Mucosa of descending colon (tissue), 3 donors: ENCODE measurements at regions not wholly inside any gene's neighbourhood (a gene's known extent, or its start where the extent isn't known, plus 50 kb on each side); places are given as distances from the start of the nearest gene placed in this dataset.

Experiments used
- ATAC-seq: fragments of 200-7000 bp; cut with Tn5 transposase; one replicate; pipeline ENCODE4 v1.9.1; 2020; ENCODE audit warnings: mild to moderate bottlenecking, moderate library complexity
- DNase-seq, 3 donors: peaks; one replicate each; pipeline ENCODE4 v3.0.0-alpha.2; 2020
- H3K36me3 ChIP-seq: fragments of 200-600 bp; one replicate; pipeline ENCODE4 v1.8.0; 2021; ENCODE audit warnings: low read depth, mild to moderate bottlenecking
- H3K4me1 ChIP-seq: fragments of 200-600 bp; one replicate; pipeline ENCODE4 v1.8.0; 2021; ENCODE audit warnings: low read depth, mild to moderate bottlenecking
- H3K4me3 ChIP-seq: fragments of 200-600 bp; one replicate; pipeline ENCODE4 v1.8.0; 2021; ENCODE audit warnings: mild to moderate bottlenecking
- H3K9me3 ChIP-seq: fragments of 200-600 bp; one replicate; pipeline ENCODE4 v1.8.0; 2021; ENCODE audit warnings: mild to moderate bottlenecking
- CTCF ChIP-seq: fragments of 200-600 bp; IDR thresholded peaks from one replicate; pipeline ENCODE4 v1.8.0; 2022; ENCODE audit warnings: antibody characterized with exemption, mild to moderate bottlenecking
- intact Hi-C, 2 donors: fragments of 100-400 bp; cut with DNase I in 1 of 2; cut with micrococcal nuclease in 1 of 2; formaldehyde crosslinking; loops; one replicate each; pipeline versions ENCODE4 v1.11.0 to v1.11.1; 2022; cut with DNase I, micrococcal nuclease
- donor health status: DM: no; HTN: no; CAD: no; lungs with moderate emphysema.
- donor health status: DM: no; HTN: no; CAD: no.
- donor health status: DM: no; HTN: yes; CAD: no.

GRCh38 chr11:15750535-15751308 is 605.6 kb downstream of the SOX6 start:
- DNase-seq (no peak), ATAC-seq (no peak)
- H3K9me3 ChIP-seq = no peaks in the 10 kb centered on the region
- no peaks in the 10 kb centered on the region for H3K36me3 ChIP-seq
- no peaks in the 10 kb centered on the region for H3K4me1 ChIP-seq
- intact Hi-C loops = no loop called here
- TF ChIP-seq CTCF = no peak
- H3K4me3 ChIP-seq = no peak overlapping the region

- H3K9me3 ChIP-seq = no peaks in the 10 kb centered on the region
- no peak for ATAC-seq
- H3K4me1 ChIP-seq = no peaks in the 10 kb centered on the region
- no peak for DNase-seq
- intact Hi-C loops = no loop called here
- no peaks in the 10 kb centered on the region for H3K36me3 ChIP-seq
- no peak overlapping the region for H3K4me3 ChIP-seq
- no peak for TF ChIP-seq CTCF
Measured at GRCh38 chr11:15754221-15754620, 602.1 kb downstream of the SOX6 start.

- ATAC-seq (no peak), DNase-seq (no peak)
- Histone ChIP-seq H3K4me3 (no peak overlapping the region), H3K36me3 (no peaks in the 10 kb centered on the region), H3K4me1 (no peaks in the 10 kb centered on the region), H3K9me3 (no peaks in the 10 kb centered on the region)
- intact Hi-C loops = no loop called here
- no peak for TF ChIP-seq CTCF
Measured at GRCh38 chr11:15757048-15757698, 599.2 kb downstream of the SOX6 start.

DNA sequence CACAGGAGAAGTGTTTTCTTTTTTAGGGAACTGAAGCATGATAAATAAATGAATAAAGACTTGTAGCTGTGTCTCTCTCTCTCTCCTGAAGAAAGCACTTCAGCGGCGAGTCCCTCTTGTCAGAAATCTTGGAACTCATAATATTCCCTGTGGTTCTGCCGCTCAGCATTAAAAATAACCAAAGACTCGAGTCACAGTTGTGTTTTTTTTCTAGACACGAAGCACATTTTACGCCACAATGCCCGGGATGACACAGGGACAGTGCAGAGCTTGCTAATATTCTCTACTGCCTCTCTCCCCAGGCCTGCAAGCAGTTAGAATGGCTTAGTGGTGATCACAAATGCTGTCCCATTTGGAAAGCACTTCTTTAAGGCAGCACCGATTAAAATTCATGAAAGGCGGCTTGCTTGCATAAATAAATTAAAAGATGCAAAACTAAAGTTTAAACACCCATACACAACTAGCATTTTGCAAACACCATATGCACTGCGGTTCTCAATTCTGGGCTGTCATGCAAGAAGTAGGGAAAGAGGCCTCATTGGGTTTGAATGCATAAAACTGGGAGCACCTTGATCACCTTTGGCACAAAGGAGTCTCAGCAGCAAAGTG is 597.4 kb downstream of the SOX6 start:
- no peaks in the 10 kb centered on the region for H3K36me3 ChIP-seq
- intact Hi-C loops = no loop called here
- no peak for TF ChIP-seq CTCF
- no peaks in the 10 kb centered on the region for H3K9me3 ChIP-seq
- no peak overlapping the region for H3K4me3 ChIP-seq
- no peak for DNase-seq
- no peaks in the 10 kb centered on the region for H3K4me1 ChIP-seq
- no peak for ATAC-seq

GRCh38 chr11:15761235-15761634 is 595.1 kb downstream of the SOX6 start:
- ATAC-seq = peak; percentile 66
- no peak overlapping the region for H3K4me3 ChIP-seq
- no peaks in the 10 kb centered on the region for H3K9me3 ChIP-seq
- intact Hi-C loops = loop anchor here in 1 of 2 donors (10.0 kb wide), 1 partner anchor 54 kb away; no protein-coding TSS in a partner anchor
- TF ChIP-seq CTCF = no peak
- H3K36me3 ChIP-seq = no peaks in the 10 kb centered on the region
- peaks cover 8% of the 10 kb centered on the region for H3K4me1 ChIP-seq
- DNase-seq = peak in 2 of 3 donors; percentile 37 to 50
